HK-2 (cell line): ENCODE measurements at regions not wholly inside any gene's neighbourhood (a gene's known extent, or its start where the extent isn't known, plus 50 kb on each side); places are given as distances from the start of the nearest gene placed in this dataset.

Experiments
- DNase-seq: peaks from one replicate; pipeline ENCODE4 v3.0.0-alpha.2; 2018; ENCODE audit not compliant: unreplicated experiment

- DNase-seq = no peak
Observed at GRCh38 chr6:20313051-20313450, 88.6 kb upstream of the E2F3 start.

- no peak for DNase-seq
Observed at GRCh38 chr6:20313960-20314530, 87.6 kb upstream of the E2F3 start.

GRCh38 chr6:20314866-20315845 lies 86.5 kb upstream of the E2F3 start:
- no peak for DNase-seq

DNA sequence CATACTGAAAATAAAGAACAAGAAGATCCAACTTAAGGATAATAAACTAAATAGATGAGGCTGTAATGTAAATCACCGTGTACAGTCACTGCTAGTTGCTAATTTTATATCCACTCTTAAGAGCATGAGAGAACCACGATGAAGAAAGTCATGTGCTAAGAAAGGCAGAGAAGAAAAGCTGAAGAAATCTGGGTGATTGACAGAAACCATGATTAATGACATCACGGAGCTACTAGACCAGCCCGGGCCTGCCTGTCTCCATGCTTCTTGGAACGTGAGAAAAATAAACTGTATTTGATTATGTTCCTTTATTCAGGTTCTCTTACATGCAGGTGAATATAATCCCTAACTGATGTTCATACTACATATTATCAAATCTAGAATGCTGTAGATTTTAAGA lies 84.2 kb upstream of the E2F3 start:
- DNase-seq = no peak

DNA sequence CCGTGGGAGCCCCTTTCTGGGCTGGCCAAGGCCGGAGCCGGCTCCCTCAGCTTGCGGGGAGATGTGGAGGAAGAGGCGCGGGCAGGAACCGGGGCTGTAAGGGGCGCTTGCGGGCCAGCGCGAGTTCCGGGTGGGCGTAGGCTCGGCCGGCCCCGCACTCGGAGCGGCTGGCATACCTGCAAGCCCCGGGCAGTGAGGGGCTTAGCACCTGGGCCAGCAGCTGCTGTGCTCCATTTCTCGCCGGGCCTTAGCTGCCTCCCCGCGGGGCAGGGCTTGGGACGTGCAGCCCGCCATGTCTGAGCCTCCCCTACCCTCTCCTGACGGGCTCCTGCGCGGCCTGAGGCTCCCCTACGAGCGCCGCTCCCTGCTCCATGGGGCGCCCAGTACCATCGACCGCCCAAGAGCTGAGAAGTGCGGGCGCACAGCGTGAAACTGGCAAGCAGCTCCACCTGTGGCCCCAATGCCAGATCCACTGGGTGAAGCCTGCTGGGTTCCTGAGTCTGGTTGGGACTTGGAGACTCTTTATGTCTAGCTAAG lies 82.8 kb upstream of the E2F3 start:
- no peak for DNase-seq

- no peak for DNase-seq
Observed at GRCh38 chr6:20319520-20320357, 81.9 kb upstream of the E2F3 start.

- DNase-seq = no peak
Observed at GRCh38 chr6:20325641-20326421, 75.8 kb upstream of the E2F3 start.

DNA sequence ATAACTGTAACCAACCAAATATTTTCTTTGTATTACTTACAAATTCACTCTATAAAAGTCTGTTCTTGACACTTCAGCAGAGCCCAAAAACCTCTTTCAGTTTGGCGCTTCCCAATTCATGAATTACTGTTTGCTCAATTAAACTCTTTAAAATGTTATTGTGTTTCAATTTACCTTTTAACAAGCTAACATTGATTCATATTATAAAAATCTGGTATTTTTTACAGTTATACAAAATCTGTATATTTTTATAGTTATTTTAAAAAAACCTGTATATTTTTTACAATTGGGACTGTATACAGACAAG lies 75.3 kb upstream of the E2F3 start:
- no peak for DNase-seq

DNA sequence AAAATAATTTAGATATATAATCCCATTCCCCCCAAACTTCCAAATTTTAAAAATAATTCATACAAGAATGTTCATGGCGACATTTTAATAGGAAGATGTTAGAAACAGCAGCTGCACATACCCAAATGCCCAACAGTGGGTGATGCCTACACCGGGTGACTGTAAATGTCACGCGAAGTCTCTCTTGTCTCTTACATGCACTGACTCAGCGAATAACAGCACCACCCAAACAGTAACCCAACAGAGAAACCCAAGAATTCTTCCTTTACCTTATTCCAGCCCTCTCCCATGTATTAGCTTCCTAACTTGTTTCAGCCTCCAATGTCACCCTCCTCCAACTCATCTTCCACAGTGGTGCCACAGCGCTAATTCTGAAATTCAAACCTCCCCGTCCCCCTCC lies 74.5 kb upstream of the E2F3 start:
- DNase-seq = no peak

DNA sequence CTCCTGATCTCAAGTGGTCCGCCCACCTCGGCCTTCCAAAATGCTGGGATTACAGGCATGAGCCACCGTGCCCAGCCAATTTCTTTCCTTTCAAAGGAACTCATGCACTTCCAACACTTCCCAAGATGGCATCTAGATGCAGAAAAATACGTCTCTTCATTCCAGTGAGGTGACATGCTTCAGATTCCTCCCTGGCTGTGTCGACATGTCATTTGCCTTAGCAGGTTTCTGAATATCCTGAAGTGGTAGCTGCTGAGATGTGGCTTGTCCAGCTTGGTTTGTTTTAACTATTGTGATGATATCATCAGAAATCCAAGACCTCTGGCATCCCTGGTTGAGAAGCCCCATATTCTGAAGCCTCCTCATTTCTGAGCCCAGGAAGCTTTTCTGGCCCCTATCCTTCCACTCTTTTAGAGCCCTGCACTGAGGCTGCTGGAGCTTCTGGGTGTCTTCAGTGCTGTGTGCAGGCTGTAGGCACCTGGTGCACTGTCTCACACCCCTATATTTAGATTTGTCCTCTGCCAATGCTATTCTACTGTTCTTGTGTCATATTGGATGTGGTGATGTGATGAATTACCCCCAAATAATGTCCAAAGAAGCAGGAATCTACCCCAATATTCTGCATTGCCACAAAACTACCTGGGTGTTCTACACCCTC lies 73.3 kb upstream of the E2F3 start:
- no peak for DNase-seq

DNA sequence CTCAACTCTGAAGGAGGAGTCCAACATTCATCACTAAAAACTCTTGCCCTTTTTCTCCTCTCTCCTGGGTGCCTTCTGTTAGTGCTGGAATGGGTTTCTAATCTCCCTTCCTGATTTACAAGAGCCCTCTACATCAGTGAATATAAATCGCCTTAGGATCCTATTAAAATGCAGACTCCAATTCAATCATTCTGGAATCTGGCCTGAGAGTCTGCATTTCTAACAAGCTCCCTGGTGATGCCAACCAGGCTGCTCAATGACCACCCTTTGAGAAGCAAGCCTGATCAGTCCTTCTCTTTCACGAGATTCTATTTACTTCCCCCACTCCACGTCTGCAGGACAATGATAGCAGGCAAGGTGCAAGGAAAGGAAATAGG lies 72.8 kb upstream of the E2F3 start:
- DNase-seq = no peak

- DNase-seq = no peak
Observed at GRCh38 chr6:20331042-20331441, 70.6 kb upstream of the E2F3 start.

DNA sequence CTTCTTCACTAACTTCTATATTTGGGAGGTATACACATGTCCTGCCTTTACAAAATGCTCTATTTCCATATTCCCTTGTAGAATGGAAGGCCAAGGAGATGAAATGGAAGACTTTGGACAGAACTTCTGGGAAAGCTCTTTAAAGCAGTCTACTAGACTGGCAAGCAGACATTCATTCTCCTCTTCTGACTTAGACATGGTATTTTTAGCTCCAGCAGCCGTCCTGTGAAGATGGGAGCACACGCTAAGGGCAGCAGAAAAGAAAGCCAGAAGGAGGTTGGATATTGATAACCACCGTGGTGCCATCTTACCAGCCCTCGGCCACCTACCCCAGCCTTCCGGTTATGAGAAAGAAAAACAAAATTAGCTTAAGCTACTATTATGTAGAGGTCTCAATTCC lies 70.1 kb upstream of the E2F3 start:
- DNase-seq = no peak

GRCh38 chr6:20332441-20333006 lies 69.2 kb upstream of the E2F3 start:
- no peak for DNase-seq

DNA sequence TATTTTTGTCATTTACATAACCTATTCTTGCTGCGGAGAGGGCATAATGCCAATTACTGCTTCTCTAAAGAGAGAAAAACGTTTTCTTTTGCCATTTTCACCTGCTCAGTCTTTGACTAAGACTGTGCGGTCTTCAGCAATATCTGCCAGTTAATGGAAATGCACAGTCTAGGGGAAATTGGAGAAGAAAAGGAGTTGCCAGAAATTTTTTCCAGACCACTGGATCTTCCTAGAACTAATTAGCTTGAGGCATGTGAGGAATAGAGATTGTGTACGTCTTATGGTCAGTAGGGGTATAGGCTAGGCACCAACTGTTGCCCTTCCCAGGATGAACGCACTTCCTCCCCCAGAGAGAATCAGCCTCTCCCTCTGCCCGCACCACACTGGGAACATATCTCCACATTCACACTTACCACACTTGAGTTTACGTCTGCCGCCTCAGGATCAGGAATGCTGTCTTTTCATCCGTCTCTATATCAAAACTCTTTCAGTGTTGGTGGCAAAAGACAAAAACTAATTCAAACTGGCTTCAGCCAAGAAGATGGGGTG lies 67.9 kb upstream of the E2F3 start:
- no peak for DNase-seq

DNA sequence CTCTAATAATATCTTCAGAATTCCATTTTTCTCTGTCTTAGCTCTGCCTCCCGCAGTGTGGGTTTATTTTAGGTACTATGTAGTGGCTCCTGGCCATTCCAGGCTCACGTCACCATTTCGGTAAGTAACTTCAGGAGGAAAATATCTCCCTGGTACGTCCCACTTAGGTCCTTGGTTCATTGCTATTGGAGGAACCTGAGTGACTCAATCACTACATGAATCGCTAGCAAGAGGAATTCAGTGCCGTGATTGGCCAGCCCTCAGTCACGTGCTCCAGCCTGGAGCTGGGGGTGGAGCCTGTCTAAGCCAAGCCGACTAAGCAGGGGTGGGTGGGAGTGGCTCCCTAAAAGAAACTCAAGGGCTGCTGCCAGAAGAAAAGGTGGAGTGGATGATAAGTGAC lies 67.3 kb upstream of the E2F3 start:
- no peak for DNase-seq

- no peak for DNase-seq
Observed at GRCh38 chr6:20334962-20335361, 66.7 kb upstream of the E2F3 start.

DNA sequence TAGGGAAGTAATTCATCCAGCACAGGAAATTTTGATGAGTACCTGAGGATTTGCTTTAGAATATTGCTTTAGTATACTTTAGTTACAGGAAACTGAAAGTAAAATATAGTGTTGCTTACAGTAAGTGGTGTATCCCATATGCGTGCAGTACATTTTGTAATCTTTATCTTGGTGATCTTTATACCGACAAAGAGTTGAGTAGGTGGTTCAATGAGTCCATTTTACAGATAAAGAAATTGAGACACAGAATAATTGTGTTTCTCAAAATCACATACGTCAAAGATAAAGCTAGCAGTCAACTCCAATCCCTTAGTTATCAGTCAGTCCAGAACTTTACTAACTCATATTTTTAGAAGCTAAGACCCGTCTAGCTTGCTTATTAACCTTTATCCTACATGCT lies 65.8 kb upstream of the E2F3 start:
- no peak for DNase-seq

DNA sequence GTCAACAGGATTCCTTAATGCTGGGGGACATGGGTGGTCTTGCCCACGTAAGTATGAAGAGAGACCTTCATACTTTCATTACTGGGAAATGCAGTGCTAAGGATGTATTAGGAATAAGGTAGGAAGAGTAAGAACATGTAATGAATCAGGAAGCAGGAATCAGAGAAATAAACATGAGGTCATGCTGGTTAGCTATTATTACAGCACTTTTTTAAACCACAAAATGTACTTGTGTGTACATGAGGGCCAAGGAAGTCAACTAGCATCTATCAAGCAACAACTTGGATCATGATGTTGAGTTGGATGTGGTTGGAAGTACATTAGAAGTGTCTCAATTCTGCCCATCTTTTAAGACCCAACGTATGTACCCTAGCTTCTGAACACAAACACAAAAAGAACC lies 63.5 kb upstream of the E2F3 start:
- no peak for DNase-seq

DNA sequence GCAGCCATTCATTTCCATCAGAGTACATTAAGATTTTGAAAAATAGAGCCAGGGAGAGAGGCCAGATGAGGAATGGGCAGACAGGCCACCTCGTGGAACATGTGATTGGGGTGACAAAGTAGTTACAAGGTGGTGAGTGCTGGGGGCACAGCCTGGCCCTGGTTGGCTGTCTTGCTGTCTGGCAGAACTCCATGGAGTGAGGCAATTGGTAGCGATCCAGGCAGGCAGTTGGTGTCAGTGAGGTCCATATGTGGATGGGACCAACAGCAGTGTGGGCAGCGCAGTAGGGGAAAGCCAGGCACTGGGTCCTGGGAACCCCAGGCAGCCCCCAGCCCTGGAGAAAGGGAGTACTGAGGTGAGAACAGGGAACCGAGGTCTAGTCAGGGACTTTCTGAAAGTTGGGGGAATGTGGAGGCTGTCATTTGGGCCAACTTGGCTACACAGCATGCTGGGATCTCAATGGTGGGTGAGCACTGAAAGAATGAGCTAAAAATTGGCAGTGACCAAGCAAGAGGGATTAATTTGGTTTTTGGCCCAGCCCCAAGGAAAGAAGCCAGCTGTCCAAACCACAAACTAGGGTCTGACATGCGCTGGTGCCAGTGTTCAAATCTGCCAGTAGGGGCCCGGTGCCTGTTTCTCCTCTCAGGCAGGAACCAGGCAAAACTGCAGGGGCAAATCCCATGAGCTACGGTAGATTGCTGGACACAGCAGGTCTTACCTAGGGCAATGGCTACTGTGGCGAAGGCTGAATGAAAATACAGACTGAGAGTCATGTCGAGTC lies 61.4 kb upstream of the E2F3 start:
- no peak for DNase-seq
